ENCODE measurements at regions not wholly inside any gene's neighbourhood (a gene's known extent, or its start where the extent isn't known, plus 50 kb on each side); places are given as distances from the start of the nearest gene placed in this dataset.

DNA sequence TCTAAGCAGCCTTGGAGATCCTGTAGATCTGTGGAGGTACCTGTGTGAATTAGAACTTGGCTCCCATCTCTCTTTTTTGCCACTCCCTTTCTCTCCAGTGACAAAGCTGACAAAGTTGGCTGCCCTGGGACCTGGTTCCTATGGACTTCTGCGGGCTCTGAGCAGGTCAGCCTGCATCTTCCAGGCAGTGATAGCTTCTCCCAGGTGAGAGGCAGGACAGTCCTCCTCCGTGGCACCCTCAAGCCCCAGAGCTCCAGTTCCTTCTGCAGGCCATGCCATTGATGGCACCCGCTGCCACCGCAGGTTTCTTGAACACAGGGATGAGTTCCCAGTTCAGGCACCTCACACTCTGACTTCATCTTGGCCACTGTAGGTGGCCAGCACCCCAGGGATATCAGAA is 73.5 kb upstream of the GRB10 start:
- TF ChIP-seq EP300 (IDR thresholded peaks at IDR 0.05; ENCODE audit: borderline replicate concordance in 1 of 2, low read depth in 1 of 2, low read length in 1 of 2) (no peak), REST (IDR thresholded peaks at IDR 0.05; ENCODE audit: low read depth, low read length) (no peak), ELF1 (IDR thresholded peaks at IDR 0.05) (no peak), MAX (IDR thresholded peaks at IDR 0.05; ENCODE audit: low read depth) (no peak), YY1 (IDR thresholded peaks at IDR 0.05; ENCODE audit: low read depth) (no peak), TAF1 (IDR thresholded peaks at IDR 0.05; ENCODE audit: borderline replicate concordance, low read depth, low read length) (no peak), FOXJ3 (CRISPR knock-in tag; IDR thresholded peaks at IDR 0.05) (no peak), FOXM1 (IDR thresholded peaks at IDR 0.05; ENCODE audit: low read depth) (no peak), RCOR1 (IDR thresholded peaks at IDR 0.05; ENCODE audit: low read length) (no peak)
- TF ChIP-seq, protein P1, sequence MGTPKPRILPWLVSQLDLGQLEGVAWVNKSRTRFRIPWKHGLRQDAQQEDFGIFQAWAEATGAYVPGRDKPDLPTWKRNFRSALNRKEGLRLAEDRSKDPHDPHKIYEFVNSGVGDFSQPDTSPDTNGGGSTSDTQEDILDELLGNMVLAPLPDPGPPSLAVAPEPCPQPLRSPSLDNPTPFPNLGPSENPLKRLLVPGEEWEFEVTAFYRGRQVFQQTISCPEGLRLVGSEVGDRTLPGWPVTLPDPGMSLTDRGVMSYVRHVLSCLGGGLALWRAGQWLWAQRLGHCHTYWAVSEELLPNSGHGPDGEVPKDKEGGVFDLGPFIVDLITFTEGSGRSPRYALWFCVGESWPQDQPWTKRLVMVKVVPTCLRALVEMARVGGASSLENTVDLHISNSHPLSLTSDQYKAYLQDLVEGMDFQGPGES (IDR thresholded peaks at IDR 0.05; ENCODE audit: low read depth, low read length), result no peak
- TF ChIP-seq, protein P2, sequence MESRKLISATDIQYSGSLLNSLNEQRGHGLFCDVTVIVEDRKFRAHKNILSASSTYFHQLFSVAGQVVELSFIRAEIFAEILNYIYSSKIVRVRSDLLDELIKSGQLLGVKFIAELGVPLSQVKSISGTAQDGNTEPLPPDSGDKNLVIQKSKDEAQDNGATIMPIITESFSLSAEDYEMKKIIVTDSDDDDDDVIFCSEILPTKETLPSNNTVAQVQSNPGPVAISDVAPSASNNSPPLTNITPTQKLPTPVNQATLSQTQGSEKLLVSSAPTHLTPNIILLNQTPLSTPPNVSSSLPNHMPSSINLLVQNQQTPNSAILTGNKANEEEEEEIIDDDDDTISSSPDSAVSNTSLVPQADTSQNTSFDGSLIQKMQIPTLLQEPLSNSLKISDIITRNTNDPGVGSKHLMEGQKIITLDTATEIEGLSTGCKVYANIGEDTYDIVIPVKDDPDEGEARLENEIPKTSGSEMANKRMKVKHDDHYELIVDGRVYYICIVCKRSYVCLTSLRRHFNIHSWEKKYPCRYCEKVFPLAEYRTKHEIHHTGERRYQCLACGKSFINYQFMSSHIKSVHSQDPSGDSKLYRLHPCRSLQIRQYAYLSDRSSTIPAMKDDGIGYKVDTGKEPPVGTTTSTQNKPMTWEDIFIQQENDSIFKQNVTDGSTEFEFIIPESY (IDR thresholded peaks at IDR 0.05; ENCODE audit: borderline replicate concordance, low read depth), result no peak
- TF ChIP-seq, protein P3, sequence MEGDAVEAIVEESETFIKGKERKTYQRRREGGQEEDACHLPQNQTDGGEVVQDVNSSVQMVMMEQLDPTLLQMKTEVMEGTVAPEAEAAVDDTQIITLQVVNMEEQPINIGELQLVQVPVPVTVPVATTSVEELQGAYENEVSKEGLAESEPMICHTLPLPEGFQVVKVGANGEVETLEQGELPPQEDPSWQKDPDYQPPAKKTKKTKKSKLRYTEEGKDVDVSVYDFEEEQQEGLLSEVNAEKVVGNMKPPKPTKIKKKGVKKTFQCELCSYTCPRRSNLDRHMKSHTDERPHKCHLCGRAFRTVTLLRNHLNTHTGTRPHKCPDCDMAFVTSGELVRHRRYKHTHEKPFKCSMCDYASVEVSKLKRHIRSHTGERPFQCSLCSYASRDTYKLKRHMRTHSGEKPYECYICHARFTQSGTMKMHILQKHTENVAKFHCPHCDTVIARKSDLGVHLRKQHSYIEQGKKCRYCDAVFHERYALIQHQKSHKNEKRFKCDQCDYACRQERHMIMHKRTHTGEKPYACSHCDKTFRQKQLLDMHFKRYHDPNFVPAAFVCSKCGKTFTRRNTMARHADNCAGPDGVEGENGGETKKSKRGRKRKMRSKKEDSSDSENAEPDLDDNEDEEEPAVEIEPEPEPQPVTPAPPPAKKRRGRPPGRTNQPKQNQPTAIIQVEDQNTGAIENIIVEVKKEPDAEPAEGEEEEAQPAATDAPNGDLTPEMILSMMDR (IDR thresholded peaks at IDR 0.05), result no peak

Data from SK-N-SH (cell line).